Liver (tissue), 8 donors: ENCODE measurements at regions not wholly inside any gene's neighbourhood (a gene's known extent, or its start where the extent isn't known, plus 50 kb on each side); places are given as distances from the start of the nearest gene placed in this dataset.

Source experiments
- DNase-seq: peaks from one replicate; pipeline ENCODE4 v3.0.0-alpha.2; 2017; ENCODE audit warnings: low spot score
- H3K27ac ChIP-seq, 2 donors: one replicate each; pipeline ENCODE4 v1.7.0; 2013; ENCODE audit warnings: inconsistent platforms in 2 of 2, low read length in 2 of 2, control low read depth in 1 of 2, low read depth in 1 of 2, mild to moderate bottlenecking in 1 of 2
- H3K27me3 ChIP-seq, 4 donors: one replicate each; pipeline versions ENCODE4 v1.6.1 to v1.7.0; 2013; ENCODE audit warnings: low read length in 3 of 4, inconsistent platforms in 1 of 4, mild to moderate bottlenecking in 1 of 4, moderate library complexity in 1 of 4; ENCODE audit not compliant: control insufficient read depth in 4 of 4, insufficient read depth in 4 of 4
- H3K36me3 ChIP-seq, 4 donors: one replicate each; pipeline versions ENCODE4 v1.6.1 to v1.7.0; 2013; ENCODE audit warnings: low read length in 3 of 4, mild to moderate bottlenecking in 3 of 4, low read depth in 1 of 4, moderate library complexity in 1 of 4; ENCODE audit not compliant: control insufficient read depth in 4 of 4, insufficient read depth in 3 of 4
- H3K4me1 ChIP-seq, 4 donors: one replicate each; pipeline versions ENCODE4 v1.6.1 to v1.7.0; 2013; ENCODE audit warnings: low read length in 3 of 4, mild to moderate bottlenecking in 3 of 4, moderate library complexity in 1 of 4; ENCODE audit not compliant: control insufficient read depth in 4 of 4, insufficient read depth in 4 of 4
- H3K4me3 ChIP-seq, 3 donors: one replicate each; pipeline versions ENCODE4 v1.6.1 to v1.7.0; 2013; ENCODE audit warnings: low read length in 3 of 3, control low read depth in 1 of 3, low read depth in 1 of 3, mild to moderate bottlenecking in 1 of 3
- H3K9ac ChIP-seq, 2 donors: one replicate each; pipeline ENCODE4 v1.7.0; 2013; ENCODE audit warnings: low read length in 2 of 2, mild to moderate bottlenecking in 2 of 2, moderate library complexity in 2 of 2, control low read depth in 1 of 2, low read depth in 1 of 2
- H3K9me3 ChIP-seq, 4 donors: one replicate each; pipeline versions ENCODE4 v1.6.1 to v1.7.0; 2013; ENCODE audit warnings: low read length in 3 of 4; ENCODE audit not compliant: control insufficient read depth in 4 of 4
- ATF3 ChIP-seq: IDR thresholded peaks from 2 replicates; pipeline ENCODE4 v1.6.1; 2016; ENCODE audit warnings: antibody characterized with exemption
- EGR1 ChIP-seq, 2 donors: IDR thresholded peaks; 2 replicates each; pipeline ENCODE4 v1.6.1; 2016 to 2018; ENCODE audit warnings: antibody characterized with exemption in 2 of 2, low read depth in 2 of 2
- FOXA1 ChIP-seq: IDR thresholded peaks from 2 replicates; pipeline ENCODE4 v1.6.1; 2016; ENCODE audit warnings: antibody characterized with exemption
- FOXA2 ChIP-seq: IDR thresholded peaks from 2 replicates; pipeline ENCODE4 v1.6.1; 2016; ENCODE audit warnings: antibody characterized with exemption
- GABPA ChIP-seq, 2 donors: IDR thresholded peaks in 1 of 2; conservative IDR thresholded peaks in 1 of 2; 2 replicates each; pipeline ENCODE4 v1.6.1; 2016; ENCODE audit warnings: antibody characterized with exemption in 2 of 2, mild to moderate bottlenecking in 1 of 2, moderate library complexity in 1 of 2
- HNF4A ChIP-seq, 2 donors: conservative IDR thresholded peaks; 2 replicates each; pipeline ENCODE4 v1.6.1; 2016; ENCODE audit warnings: antibody characterized with exemption in 2 of 2, mild to moderate bottlenecking in 2 of 2
- HNF4G ChIP-seq: IDR thresholded peaks from 2 replicates; pipeline ENCODE4 v1.6.1; 2016; ENCODE audit warnings: antibody characterized with exemption
- JUND ChIP-seq, 2 donors: IDR thresholded peaks; 2 replicates each; pipeline ENCODE4 v1.6.1; 2016; ENCODE audit warnings: antibody characterized with exemption in 2 of 2
- MAX ChIP-seq: IDR thresholded peaks from 2 replicates; pipeline ENCODE4 v1.6.1; 2016; ENCODE audit warnings: antibody characterized with exemption
- NR2F2 ChIP-seq: IDR thresholded peaks from 2 replicates; pipeline ENCODE4 v1.6.1; 2016; ENCODE audit warnings: antibody characterized with exemption
- RAD21 ChIP-seq, 2 donors: IDR thresholded peaks; 2 replicates each; pipeline ENCODE4 v1.6.1; 2016; ENCODE audit warnings: antibody characterized with exemption in 2 of 2, mild to moderate bottlenecking in 2 of 2
- RXRA ChIP-seq, 2 donors: IDR thresholded peaks; 2 replicates each; pipeline ENCODE4 v1.6.1; 2017 to 2018; ENCODE audit warnings: antibody characterized with exemption in 2 of 2, mild to moderate bottlenecking in 1 of 2
- SP1 ChIP-seq: IDR thresholded peaks from 2 replicates; pipeline ENCODE4 v1.6.1; 2018; ENCODE audit warnings: antibody characterized with exemption, mild to moderate bottlenecking
- YY1 ChIP-seq: IDR thresholded peaks from 2 replicates; pipeline ENCODE4 v1.6.1; 2016; ENCODE audit warnings: antibody characterized with exemption, mild to moderate bottlenecking
- ZBTB33 ChIP-seq: IDR thresholded peaks from 2 replicates; pipeline ENCODE4 v1.6.1; 2016; ENCODE audit warnings: antibody characterized with exemption
- WGBS: extraction: QIAGEN DNeasy Blood & Tissue Kit; methylation state at CpG from one replicate; pipeline ENCODE4 v1.1.7; 2013; 5-methylcytosine and 5-hydroxymethylcytosine counted together
- TF ChIP-seq, protein P1 (sequence below): fragments of 150-350 bp; IDR thresholded peaks from 2 replicates; pipeline ENCODE4 v1.5.1; 2017; ENCODE audit warnings: improper control_type of control experiment, low read depth, low read length; ENCODE audit not compliant: missing input control
- donor health status: healthy.
- donor health status: healthy.
- donor health status: healthy.
- donor health status: healthy.
- donor health status: healthy.

DNA sequence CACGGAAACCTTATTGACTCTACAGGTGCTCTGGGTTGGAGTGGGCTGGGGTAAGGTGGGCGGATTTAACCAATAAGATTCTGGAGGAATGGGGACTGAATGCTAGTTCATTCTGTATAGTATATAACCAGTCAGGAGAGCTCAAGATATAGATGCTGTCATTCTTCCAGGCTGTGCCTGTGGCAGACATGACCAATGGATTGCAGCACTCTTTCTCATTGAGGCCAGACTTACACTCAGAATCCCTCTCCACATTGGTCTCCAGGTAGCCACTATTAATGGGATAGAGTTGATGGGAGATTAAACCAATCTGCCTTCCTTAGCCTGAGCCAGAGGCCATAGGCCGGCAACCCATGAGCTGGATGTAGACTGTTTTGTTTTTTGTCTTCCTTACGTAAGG is 82.8 kb upstream of the MEF2A start (continued):
- TF ChIP-seq, protein P1, sequence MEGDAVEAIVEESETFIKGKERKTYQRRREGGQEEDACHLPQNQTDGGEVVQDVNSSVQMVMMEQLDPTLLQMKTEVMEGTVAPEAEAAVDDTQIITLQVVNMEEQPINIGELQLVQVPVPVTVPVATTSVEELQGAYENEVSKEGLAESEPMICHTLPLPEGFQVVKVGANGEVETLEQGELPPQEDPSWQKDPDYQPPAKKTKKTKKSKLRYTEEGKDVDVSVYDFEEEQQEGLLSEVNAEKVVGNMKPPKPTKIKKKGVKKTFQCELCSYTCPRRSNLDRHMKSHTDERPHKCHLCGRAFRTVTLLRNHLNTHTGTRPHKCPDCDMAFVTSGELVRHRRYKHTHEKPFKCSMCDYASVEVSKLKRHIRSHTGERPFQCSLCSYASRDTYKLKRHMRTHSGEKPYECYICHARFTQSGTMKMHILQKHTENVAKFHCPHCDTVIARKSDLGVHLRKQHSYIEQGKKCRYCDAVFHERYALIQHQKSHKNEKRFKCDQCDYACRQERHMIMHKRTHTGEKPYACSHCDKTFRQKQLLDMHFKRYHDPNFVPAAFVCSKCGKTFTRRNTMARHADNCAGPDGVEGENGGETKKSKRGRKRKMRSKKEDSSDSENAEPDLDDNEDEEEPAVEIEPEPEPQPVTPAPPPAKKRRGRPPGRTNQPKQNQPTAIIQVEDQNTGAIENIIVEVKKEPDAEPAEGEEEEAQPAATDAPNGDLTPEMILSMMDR: no peak
- no peak for TF ChIP-seq HNF4G
- TF ChIP-seq GABPA (IDR thresholded peaks at IDR 0.05 in 1 of 2, conservative IDR thresholded peaks at IDR 0.05 in 1 of 2): no peak
- no peak for TF ChIP-seq MAX
- TF ChIP-seq RAD21 (IDR thresholded peaks at IDR 0.05): no peak

DNA sequence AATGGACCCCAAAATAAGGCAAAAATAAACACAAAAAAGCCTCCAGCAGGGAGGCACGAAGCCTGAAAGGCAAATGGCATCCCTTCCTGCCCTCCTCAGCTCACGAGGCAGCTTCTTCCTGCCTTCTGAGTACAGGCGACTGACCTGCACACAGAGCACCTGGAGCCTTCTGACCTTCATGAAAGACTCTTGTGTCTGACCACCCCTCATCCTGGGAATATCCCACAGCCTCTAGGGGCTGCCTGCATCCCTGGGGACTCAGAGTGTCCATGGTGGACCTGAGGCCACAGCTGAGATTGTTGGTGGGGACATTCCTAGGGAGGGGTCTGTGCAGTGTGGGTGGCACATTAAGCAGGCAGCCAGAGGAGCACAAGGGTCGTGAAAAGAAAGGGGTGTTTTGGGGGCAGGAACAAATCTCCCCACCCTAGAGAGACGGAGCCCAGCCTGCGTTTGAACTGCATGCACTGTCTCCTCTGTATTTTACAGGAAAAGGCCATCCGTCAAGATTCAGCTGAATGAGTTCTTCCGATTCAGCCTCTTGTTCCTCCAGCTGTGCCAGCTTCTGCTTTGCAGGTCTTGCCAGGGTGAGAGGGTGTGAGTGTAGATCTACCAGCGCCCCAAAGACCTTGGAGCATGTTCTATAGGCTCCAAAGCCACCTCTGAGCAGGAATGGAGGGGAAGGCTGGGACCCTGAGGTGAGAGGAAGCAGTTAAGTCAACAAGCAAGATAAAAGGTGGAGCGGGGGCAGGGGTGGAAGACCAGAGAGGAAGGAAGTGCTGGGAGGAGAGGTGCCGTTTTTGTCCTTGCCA is 80.4 kb upstream of the MEF2A start:
- no peaks in the 10 kb centered on the region for H3K36me3 ChIP-seq
- H3K9ac ChIP-seq: no peak overlapping the region
- H3K27ac ChIP-seq: no peak overlapping the region
- no peaks in the 10 kb centered on the region for H3K9me3 ChIP-seq
- no peaks in the 10 kb centered on the region for H3K27me3 ChIP-seq
- no peak for TF ChIP-seq NR2F2
- TF ChIP-seq GABPA (IDR thresholded peaks at IDR 0.05 in 1 of 2, conservative IDR thresholded peaks at IDR 0.05 in 1 of 2): no peak
- no peak for TF ChIP-seq HNF4A (conservative IDR thresholded peaks at IDR 0.05)
- no peak for TF ChIP-seq ATF3
- TF ChIP-seq SP1: no peak
- no peak for TF ChIP-seq YY1
- no peak for TF ChIP-seq MAX
- no peak for TF ChIP-seq HNF4G
- no peak for TF ChIP-seq RXRA (IDR thresholded peaks at IDR 0.05)
- TF ChIP-seq, protein P1: no peak
- TF ChIP-seq FOXA1: no peak
- no peak for TF ChIP-seq EGR1 (IDR thresholded peaks at IDR 0.05; ENCODE audit: low read depth in 2 of 2)
- peaks cover 0 to 3% (median 1%) of the 10 kb centered on the region in 4 donors for H3K4me1 ChIP-seq
- 75% methylated on average over 11 of the region's 11 CpGs for WGBS
- no peak for DNase-seq
- H3K4me3 ChIP-seq: no peak overlapping the region

DNA sequence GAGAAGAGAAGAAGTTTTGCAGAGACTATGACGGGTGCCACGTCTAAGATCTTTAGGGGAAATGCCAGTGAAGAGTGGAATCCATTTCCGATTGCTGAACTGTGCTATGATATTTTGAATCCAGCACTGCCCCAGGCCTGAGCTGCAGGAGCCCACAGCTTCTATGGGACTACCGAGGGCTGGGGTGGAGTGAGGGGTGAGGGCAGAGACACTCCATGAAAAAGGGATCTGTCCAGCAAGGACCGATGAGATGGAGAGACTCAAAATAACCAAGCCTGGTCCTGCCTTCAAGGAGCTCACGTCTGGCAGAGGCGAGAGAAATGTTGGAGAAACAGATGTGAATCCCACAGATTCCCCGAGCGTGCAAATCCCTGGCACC is 79.8 kb upstream of the MEF2A start:
- no peak for DNase-seq
- WGBS: 40% methylated on average over 9 of the region's 9 CpGs
- Histone ChIP-seq H3K36me3 (no peaks in the 10 kb centered on the region), H3K4me3 (peak overlapping the region in 1 of 3 donors; percentile 26), H3K27ac (no peak overlapping the region), H3K9ac (no peak overlapping the region), H3K9me3 (no peaks in the 10 kb centered on the region), H3K27me3 (no peaks in the 10 kb centered on the region), H3K4me1 (peaks cover 0 to 3% (median 1%) of the 10 kb centered on the region in 4 donors)
- TF ChIP-seq EGR1 (IDR thresholded peaks at IDR 0.05; ENCODE audit: low read depth in 2 of 2): no peak
- no peak for TF ChIP-seq YY1
- no peak for TF ChIP-seq SP1
- TF ChIP-seq MAX: no peak
- TF ChIP-seq ATF3: no peak
- TF ChIP-seq, protein P1: no peak
- TF ChIP-seq HNF4G: no peak
- no peak for TF ChIP-seq ZBTB33
- no peak for TF ChIP-seq HNF4A (conservative IDR thresholded peaks at IDR 0.05)
- no peak for TF ChIP-seq NR2F2
- TF ChIP-seq FOXA2: no peak
- TF ChIP-seq RXRA (IDR thresholded peaks at IDR 0.05): no peak
- TF ChIP-seq JUND (IDR thresholded peaks at IDR 0.05): no peak
- no peak for TF ChIP-seq RAD21 (IDR thresholded peaks at IDR 0.05)
- no peak for TF ChIP-seq FOXA1
